Stimulated activated CD4-positive, alpha-beta T cell treated with anti-CD3 and anti-CD28 coated beads, Interleukin-4, amount 100 ng/mL, for 4 hours (primary cell): ENCODE measurements at regions not wholly inside any gene's neighbourhood (a gene's known extent, or its start where the extent isn't known, plus 50 kb on each side); places are given as distances from the start of the nearest gene placed in this dataset.

ENCODE experiments used
- DNase-seq, 2 experiments: peaks; one replicate each; pipeline ENCODE4 v3.0.0-alpha.2; 2020

- no peak for DNase-seq
Measured at GRCh38 chr4:4808086-4808485, 51.4 kb upstream of the MSX1 start.

GRCh38 chr4:4805887-4806286, 53.6 kb upstream of the MSX1 start:
- no peak for DNase-seq

- DNase-seq = no peak
Measured at GRCh38 chr4:4803912-4804296, 55.6 kb upstream of the MSX1 start.

- no peak for DNase-seq
Measured at GRCh38 chr4:4803216-4803911, 56.1 kb upstream of the MSX1 start.

GRCh38 chr4:4800646-4801408, 58.6 kb upstream of the MSX1 start:
- no peak for DNase-seq

GRCh38 chr4:4794421-4794820, 65.0 kb upstream of the MSX1 start:
- no peak for DNase-seq

- DNase-seq = no peak
Measured at GRCh38 chr4:4792466-4792865, 67.0 kb upstream of the MSX1 start.

GRCh38 chr4:4791299-4792111, 68.0 kb upstream of the MSX1 start:
- no peak for DNase-seq

- DNase-seq = no peak
Measured at GRCh38 chr4:4789462-4789861, 70.0 kb upstream of the MSX1 start.

- DNase-seq = no peak
Measured at GRCh38 chr4:4788573-4788972, 70.9 kb upstream of the MSX1 start.

GRCh38 chr4:4787421-4787820, 72.0 kb upstream of the MSX1 start:
- DNase-seq = no peak

GRCh38 chr4:4784379-4784778, 75.1 kb upstream of the MSX1 start:
- DNase-seq = no peak

GRCh38 chr4:4783847-4784246, 75.6 kb upstream of the MSX1 start:
- DNase-seq = no peak

GRCh38 chr4:4782969-4783368, 76.5 kb upstream of the MSX1 start:
- no peak for DNase-seq

GRCh38 chr4:4781936-4782707, 77.3 kb upstream of the MSX1 start:
- DNase-seq = no peak

GRCh38 chr4:4780729-4781244, 78.7 kb upstream of the MSX1 start:
- DNase-seq = no peak

- no peak for DNase-seq
Measured at GRCh38 chr4:4779486-4779885, 80.0 kb upstream of the MSX1 start.

GRCh38 chr4:4779054-4779453, 80.4 kb upstream of the MSX1 start:
- no peak for DNase-seq

GRCh38 chr4:4778554-4778953, 80.9 kb upstream of the MSX1 start:
- no peak for DNase-seq

- DNase-seq = no peak
Measured at GRCh38 chr4:4776934-4777333, 82.5 kb upstream of the MSX1 start.

GRCh38 chr4:4776335-4776734, 83.1 kb upstream of the MSX1 start:
- DNase-seq = no peak

- DNase-seq = no peak
Measured at GRCh38 chr4:4775493-4776004, 83.9 kb upstream of the MSX1 start.

GRCh38 chr4:4772534-4772933, 86.9 kb upstream of the MSX1 start:
- no peak for DNase-seq
